SK-N-SH treated with all-trans-retinoic acid at 6 μM for 48 hours (cell line): ENCODE measurements at regions not wholly inside any gene's neighbourhood (a gene's known extent, or its start where the extent isn't known, plus 50 kb on each side); places are given as distances from the start of the nearest gene placed in this dataset.
"Not testable (repeated sequence)": the region's sequence is repeated elsewhere in the genome, so short reads cannot be mapped to it uniquely, and the experiment has no call there.

ENCODE experiments used
- RARB ChIP-seq: fragments of 250-450 bp; sonication (Bioruptor Pico); IDR thresholded peaks from 2 replicates; pipeline ENCODE4 v1.8.0; 2021; ENCODE audit warnings: mild to moderate bottlenecking, moderate library complexity
- TCF4 ChIP-seq: fragments of 250-450 bp; sonication (Bioruptor Pico); IDR thresholded peaks from 2 replicates; pipeline ENCODE4 v1.8.0; 2021; ENCODE audit warnings: mild to moderate bottlenecking, moderate library complexity, borderline replicate concordance
- TOX ChIP-seq: fragments of 250-450 bp; sonication (Bioruptor Pico); IDR thresholded peaks from 2 replicates; pipeline ENCODE4 v1.8.0; 2021; ENCODE audit warnings: mild to moderate bottlenecking, moderate library complexity, borderline replicate concordance
- ZC3H10 ChIP-seq: fragments of 250-450 bp; sonication (Bioruptor Pico); IDR thresholded peaks from 2 replicates; pipeline ENCODE4 v1.5.1; 2021; ENCODE audit warnings: mild to moderate bottlenecking, moderate library complexity
- ZFP30 ChIP-seq: fragments of 450-650 bp; formaldehyde crosslinking; IDR thresholded peaks from 2 replicates; pipeline ENCODE4 v1.5.0; 2022; ENCODE audit warnings: mild to moderate bottlenecking, moderate library complexity
- ZNF8 ChIP-seq: fragments of 450-650 bp; formaldehyde crosslinking; IDR thresholded peaks from 2 replicates; pipeline ENCODE4 v1.5.0; 2020; ENCODE audit warnings: mild to moderate bottlenecking, moderate library complexity
- TF ChIP-seq, protein P1 (sequence below): fragments of 250-450 bp; sonication (Bioruptor Pico); IDR thresholded peaks from 2 replicates; pipeline ENCODE4 v1.8.0; 2021; ENCODE audit warnings: low read depth, mild to moderate bottlenecking, moderate library complexity, borderline replicate concordance
- TF ChIP-seq, protein P2 (sequence below): fragments of 250-450 bp; sonication (Bioruptor Pico); IDR thresholded peaks from 2 replicates; pipeline ENCODE4 v1.5.1; 2020; ENCODE audit warnings: low read depth, mild to moderate bottlenecking, moderate library complexity
- TF ChIP-seq, protein P3 (sequence below): fragments of 250-450 bp; sonication (Bioruptor Pico); IDR thresholded peaks from 2 replicates; pipeline ENCODE4 v1.8.0; 2020; ENCODE audit warnings: mild to moderate bottlenecking, moderate library complexity, borderline replicate concordance
- TF ChIP-seq, protein P4 (sequence below): fragments of 250-450 bp; sonication (Bioruptor Pico); IDR thresholded peaks from 2 replicates; pipeline ENCODE4 v1.5.1; 2021; ENCODE audit warnings: mild to moderate bottlenecking, moderate library complexity

DNA sequence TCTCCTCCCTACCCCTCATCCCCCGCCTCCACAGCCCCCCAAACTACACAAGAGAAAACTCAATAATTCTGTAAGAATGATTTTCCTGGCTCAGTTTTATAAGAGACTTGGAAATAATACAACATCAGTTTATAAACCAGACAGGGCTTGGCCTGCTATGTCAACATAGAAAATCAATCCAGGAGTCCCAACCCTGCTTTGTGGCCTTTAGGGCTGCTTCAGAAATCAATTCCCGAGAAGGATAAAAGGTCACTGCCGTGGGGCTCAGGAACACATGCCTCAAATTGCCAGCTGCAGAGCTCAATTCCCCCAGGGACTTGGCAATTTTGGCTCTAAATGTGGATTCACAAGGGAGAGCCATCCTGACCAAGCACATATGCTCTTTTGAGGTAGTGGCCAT is 520.8 kb downstream of the TTLL7 start:
- TF ChIP-seq, protein P1, sequence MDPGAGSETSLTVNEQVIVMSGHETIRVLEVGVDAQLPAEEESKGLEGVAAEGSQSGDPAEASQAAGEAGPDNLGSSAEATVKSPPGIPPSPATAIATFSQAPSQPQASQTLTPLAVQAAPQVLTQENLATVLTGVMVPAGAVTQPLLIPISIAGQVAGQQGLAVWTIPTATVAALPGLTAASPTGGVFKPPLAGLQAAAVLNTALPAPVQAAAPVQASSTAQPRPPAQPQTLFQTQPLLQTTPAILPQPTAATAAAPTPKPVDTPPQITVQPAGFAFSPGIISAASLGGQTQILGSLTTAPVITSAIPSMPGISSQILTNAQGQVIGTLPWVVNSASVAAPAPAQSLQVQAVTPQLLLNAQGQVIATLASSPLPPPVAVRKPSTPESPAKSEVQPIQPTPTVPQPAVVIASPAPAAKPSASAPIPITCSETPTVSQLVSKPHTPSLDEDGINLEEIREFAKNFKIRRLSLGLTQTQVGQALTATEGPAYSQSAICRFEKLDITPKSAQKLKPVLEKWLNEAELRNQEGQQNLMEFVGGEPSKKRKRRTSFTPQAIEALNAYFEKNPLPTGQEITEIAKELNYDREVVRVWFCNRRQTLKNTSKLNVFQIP (CRISPR knock-in tag), result not testable (repeated sequence)
- not testable (repeated sequence) for TF ChIP-seq ZC3H10; TCF4 (CRISPR knock-in tag); ZFP30 (CRISPR knock-in tag); ZNF8; RARB (CRISPR knock-in tag); TOX
- TF ChIP-seq, protein P2, sequence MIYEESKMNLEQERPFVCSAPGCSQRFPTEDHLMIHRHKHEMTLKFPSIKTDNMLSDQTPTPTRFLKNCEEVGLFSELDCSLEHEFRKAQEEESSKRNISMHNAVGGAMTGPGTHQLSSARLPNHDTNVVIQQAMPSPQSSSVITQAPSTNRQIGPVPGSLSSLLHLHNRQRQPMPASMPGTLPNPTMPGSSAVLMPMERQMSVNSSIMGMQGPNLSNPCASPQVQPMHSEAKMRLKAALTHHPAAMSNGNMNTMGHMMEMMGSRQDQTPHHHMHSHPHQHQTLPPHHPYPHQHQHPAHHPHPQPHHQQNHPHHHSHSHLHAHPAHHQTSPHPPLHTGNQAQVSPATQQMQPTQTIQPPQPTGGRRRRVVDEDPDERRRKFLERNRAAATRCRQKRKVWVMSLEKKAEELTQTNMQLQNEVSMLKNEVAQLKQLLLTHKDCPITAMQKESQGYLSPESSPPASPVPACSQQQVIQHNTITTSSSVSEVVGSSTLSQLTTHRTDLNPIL (CRISPR knock-in tag), result not testable (repeated sequence)
- TF ChIP-seq, protein P3, sequence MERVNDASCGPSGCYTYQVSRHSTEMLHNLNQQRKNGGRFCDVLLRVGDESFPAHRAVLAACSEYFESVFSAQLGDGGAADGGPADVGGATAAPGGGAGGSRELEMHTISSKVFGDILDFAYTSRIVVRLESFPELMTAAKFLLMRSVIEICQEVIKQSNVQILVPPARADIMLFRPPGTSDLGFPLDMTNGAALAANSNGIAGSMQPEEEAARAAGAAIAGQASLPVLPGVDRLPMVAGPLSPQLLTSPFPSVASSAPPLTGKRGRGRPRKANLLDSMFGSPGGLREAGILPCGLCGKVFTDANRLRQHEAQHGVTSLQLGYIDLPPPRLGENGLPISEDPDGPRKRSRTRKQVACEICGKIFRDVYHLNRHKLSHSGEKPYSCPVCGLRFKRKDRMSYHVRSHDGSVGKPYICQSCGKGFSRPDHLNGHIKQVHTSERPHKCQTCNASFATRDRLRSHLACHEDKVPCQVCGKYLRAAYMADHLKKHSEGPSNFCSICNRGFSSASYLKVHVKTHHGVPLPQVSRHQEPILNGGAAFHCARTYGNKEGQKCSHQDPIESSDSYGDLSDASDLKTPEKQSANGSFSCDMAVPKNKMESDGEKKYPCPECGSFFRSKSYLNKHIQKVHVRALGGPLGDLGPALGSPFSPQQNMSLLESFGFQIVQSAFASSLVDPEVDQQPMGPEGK (CRISPR knock-in tag), result not testable (repeated sequence)
- TF ChIP-seq, protein P4, sequence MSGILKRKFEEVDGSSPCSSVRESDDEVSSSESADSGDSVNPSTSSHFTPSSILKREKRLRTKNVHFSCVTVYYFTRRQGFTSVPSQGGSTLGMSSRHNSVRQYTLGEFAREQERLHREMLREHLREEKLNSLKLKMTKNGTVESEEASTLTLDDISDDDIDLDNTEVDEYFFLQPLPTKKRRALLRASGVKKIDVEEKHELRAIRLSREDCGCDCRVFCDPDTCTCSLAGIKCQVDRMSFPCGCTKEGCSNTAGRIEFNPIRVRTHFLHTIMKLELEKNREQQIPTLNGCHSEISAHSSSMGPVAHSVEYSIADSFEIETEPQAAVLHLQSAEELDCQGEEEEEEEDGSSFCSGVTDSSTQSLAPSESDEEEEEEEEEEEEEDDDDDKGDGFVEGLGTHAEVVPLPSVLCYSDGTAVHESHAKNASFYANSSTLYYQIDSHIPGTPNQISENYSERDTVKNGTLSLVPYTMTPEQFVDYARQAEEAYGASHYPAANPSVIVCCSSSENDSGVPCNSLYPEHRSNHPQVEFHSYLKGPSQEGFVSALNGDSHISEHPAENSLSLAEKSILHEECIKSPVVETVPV (CRISPR knock-in tag), result not testable (repeated sequence)
